Right renal pelvis (tissue), 4 donors: ENCODE measurements at regions not wholly inside any gene's neighbourhood (a gene's known extent, or its start where the extent isn't known, plus 50 kb on each side); places are given as distances from the start of the nearest gene placed in this dataset.
"Not testable (repeated sequence)": the region's sequence is repeated elsewhere in the genome, so short reads cannot be mapped to it uniquely, and the experiment has no call there.

Experiments
- DNase-seq, 4 donors: peaks; one replicate each; pipeline ENCODE4 v3.0.0-alpha.2; 2013; ENCODE audit warnings: low read depth in 4 of 4, low spot score in 3 of 4, missing footprints in 1 of 4

- DNase-seq: peak in 1 of 4 donors; percentile 1
Measured at GRCh38 chr4:74505355-74505978, 60.5 kb downstream of the AREG start.

- not testable (repeated sequence) for DNase-seq
Measured at GRCh38 chr4:74509363-74509762, 64.4 kb downstream of the AREG start.

GRCh38 chr4:74516303-74516702, 71.4 kb downstream of the AREG start:
- DNase-seq: no peak

GRCh38 chr4:74517996-74518395, 73.1 kb downstream of the AREG start:
- DNase-seq: no peak

- DNase-seq: no peak
Measured at GRCh38 chr4:74522251-74522991, 77.5 kb downstream of the AREG start.

GRCh38 chr4:74523096-74523495, 78.2 kb downstream of the AREG start:
- no peak for DNase-seq

- DNase-seq: no peak
Measured at GRCh38 chr4:74524985-74525384, 80.0 kb downstream of the AREG start.

GRCh38 chr4:74527049-74527448, 82.1 kb downstream of the AREG start:
- DNase-seq: no peak

GRCh38 chr4:74528178-74528577, 83.2 kb downstream of the AREG start:
- no peak for DNase-seq

GRCh38 chr4:74529284-74530041, 84.5 kb downstream of the AREG start:
- no peak for DNase-seq

- peak in 3 of 4 donors; percentile 10 to 33 (median 27) for DNase-seq
Measured at GRCh38 chr4:74531963-74532794, 87.2 kb downstream of the AREG start.

GRCh38 chr4:74534121-74534520, 89.2 kb downstream of the AREG start:
- no peak for DNase-seq

- DNase-seq: no peak
Measured at GRCh38 chr4:74534936-74535335, 90.0 kb downstream of the AREG start.

- no peak for DNase-seq
Measured at GRCh38 chr4:74535512-74535911, 90.6 kb downstream of the AREG start.

- DNase-seq: no peak
Measured at GRCh38 chr4:74536557-74536956, 91.6 kb downstream of the AREG start.

GRCh38 chr4:74537459-74537858, 92.5 kb downstream of the AREG start:
- no peak for DNase-seq

GRCh38 chr4:74539044-74539790, 94.3 kb downstream of the AREG start:
- DNase-seq: no peak

- DNase-seq: no peak
Measured at GRCh38 chr4:74540193-74540592, 95.3 kb downstream of the AREG start.

- no peak for DNase-seq
Measured at GRCh38 chr4:74541667-74542066, 96.7 kb downstream of the AREG start.

GRCh38 chr4:74543231-74543781, 98.4 kb downstream of the AREG start:
- no peak for DNase-seq
